ENCODE measurements at regions not wholly inside any gene's neighbourhood (a gene's known extent, or its start where the extent isn't known, plus 50 kb on each side); places are given as distances from the start of the nearest gene placed in this dataset.
"Not testable (repeated sequence)": the region's sequence is repeated elsewhere in the genome, so short reads cannot be mapped to it uniquely, and the experiment has no call there.

DNA sequence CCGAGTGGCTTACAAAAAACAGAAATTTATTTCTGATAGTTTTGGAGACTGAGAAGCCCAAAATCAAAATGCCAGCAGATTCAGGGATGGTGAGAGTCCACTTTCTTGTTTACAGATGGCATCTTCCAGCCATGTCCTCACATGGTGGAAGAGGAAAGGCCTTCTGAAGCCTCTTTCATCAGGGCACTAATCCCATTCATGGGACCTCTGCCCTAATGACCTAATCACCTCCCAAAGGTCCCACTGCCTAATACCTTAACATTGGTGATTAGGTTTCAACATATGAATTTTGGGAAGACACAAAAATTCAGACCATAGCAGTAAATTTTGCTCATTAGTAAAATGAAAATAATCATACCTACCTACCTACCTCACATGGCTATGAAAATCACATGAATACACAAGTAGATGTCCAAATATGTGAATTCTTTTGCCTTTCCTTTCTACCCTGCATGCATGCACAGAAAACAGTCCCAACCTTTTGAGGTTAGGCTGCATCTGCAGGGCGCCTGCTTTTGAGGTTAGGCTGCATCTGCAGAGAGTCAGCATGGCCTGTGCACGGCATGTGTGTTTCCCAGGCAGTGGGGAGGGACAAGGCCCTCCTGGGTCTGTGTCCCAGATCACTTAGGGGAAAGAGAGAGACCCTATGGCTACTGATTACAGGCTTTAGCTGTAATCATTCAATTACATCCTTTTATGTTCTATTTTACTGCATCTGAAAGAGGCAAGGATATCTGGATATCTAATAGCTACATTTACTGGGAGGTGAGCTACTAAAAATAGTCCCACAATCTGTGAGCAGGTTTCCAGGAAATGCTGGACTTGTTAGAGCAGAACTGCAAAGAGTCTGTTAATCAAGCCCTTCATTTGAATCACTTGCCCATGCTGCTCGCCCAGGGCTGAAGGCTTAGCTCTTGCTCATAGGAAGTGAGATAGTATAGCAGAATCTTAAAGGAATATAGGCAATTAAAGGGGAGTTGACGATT, 497.7 kb upstream of the MARCKS start:
- no peak for DNase-seq

DNA sequence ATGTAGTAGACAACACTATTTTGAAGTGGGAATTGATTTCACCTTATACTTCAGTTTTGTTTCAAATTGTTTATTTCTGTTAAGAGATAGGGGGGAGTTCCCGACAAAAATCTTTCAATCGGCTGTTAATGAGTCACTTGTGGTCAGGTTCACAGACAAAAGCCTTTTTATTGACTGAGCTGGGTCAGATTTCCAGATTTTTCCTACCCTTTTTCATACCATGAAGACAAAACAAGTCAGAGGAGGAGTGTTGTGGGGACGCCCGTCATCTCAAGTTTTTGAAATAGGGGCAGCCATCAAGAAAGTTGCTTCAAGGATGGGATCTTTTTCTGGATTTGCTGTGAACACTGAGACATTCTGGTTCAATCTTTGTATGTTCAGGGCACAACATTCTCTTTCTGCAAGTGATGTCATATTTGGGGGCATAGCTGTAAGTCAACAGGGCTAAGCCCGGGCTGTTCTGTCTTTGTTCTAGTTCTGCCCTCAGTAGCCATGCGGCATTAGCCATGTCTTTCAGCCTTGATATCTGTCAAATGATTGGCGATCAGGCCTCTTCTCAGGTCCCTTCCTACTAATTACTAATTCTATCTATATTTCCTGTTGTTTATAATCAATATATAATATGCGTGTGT, 496.0 kb upstream of the MARCKS start:
- DNase-seq: no peak

DNA sequence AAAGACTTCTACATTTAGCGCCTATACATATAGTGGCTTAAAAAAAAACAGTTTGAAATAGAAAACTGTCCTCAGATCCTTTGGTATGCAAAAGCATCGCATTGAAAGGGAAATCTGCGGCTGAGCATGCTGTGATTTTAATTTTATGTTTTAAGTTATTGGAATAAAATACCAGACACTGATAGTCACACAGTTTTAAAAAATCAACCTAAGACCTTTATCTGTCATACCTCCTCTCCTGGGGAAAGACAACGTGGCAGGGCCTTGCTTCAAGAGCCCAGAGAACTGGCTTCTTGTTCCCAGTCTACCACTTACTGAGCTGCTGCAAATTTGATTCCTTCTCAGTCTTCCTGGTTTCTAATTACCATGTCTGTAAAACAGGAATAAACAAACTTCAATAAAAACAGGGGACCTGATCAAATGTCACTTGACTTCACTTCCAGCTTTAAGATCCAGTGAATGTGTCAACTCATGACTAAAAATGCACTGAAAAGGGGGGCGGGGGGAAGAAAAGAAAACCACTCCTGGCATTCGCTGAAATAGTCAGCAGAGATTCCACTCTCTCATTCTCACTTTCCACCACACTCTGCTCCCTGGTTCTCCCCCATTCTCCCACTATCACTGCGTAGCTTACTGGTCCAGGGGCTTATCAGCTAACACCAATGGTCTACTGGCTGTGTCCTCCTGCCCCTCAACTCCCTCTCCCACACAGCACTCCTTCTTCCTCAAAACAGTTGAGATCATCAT, 494.7 kb upstream of the MARCKS start:
- no peak for DNase-seq

DNA sequence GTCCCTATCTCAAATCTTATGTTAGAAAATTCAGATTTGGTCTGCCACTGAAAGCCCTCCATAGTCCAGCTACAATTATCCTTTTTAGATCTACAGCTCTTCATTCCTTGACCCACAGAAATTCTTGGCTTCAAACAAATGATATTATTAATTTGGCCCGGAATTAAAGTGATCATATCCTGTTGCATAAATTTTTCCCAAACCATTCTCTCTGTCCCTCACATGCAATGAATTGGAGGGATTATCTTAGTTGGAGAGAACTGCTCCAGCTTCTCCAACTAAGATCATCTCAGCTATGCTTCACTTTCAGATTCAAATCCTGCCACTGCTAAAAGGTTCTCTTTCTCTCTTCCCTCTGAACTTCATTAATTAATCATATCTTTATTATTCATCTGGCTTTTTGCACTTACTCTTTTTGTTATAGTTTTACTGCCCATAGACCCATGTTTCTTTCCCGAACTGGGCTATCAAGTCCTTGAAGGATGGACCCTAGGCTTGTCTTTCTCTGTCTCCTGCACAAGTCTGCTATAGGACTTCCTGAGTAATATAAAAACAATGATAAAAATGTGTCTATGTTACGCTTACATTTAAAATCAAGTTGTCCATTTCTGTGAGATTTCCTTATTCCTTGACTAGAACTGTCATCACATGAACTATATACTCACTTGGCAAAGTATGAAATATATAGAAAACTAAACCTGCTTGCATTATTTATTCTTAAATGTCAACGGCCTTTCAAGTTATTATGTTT, 493.9 kb upstream of the MARCKS start:
- no peak for DNase-seq

DNA sequence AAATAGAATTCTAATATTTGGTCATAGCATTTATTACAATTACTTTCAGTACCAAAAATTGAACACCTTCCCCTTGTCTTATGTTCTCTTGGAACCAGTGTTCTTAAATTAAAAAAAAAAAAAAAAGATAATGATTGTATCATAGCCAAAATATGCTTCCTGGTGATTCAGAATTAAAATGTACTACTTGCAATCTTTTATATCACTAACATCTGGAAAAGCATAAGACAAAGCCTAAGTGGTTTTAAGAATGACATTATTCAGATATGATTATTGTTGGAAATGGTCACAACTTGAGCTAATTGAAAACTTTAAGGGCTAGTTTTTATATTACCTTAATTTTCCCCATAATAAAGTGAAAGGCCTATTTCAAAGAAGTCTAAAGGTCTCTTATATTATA, 493.3 kb upstream of the MARCKS start:
- no peak for DNase-seq

DNA sequence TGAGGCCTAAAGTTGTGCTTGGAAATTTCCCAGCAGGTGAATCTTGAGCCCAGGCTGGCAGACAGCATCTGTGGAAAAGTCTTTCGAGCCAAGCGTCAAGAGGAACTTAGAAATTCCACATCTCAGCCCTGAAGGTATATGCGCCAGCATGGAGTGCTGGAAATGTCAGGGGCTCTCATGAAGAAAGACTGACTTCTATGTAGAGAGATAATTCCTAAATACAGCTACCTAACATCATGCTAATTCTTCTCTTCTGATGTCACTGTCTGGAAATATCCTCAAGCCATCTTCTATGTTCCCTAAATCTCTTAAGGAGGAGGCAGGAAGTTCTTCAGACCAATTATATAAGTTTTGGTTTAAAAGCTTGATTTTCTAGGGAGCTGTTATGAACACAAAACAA, 492.4 kb upstream of the MARCKS start:
- no peak for DNase-seq

DNA sequence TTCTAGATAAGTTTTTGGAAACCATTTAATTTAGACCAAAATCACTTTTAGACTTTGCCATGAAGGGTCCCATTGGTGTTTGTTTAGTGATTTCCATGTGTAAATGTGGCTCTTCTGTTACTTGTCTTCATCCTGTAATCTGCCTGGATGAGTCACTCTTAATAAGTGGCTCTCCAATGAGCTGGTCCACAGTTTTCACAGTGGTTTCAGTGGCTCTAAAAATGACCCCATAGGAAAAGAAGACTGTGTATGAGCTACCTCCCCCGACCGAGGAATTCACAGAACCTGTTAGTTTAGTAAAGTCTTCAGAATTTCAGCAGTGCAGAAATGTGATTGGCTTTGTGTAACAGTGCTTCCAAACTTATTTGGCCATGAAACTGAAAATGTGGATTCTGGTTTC, 492.0 kb upstream of the MARCKS start:
- DNase-seq: no peak

DNA sequence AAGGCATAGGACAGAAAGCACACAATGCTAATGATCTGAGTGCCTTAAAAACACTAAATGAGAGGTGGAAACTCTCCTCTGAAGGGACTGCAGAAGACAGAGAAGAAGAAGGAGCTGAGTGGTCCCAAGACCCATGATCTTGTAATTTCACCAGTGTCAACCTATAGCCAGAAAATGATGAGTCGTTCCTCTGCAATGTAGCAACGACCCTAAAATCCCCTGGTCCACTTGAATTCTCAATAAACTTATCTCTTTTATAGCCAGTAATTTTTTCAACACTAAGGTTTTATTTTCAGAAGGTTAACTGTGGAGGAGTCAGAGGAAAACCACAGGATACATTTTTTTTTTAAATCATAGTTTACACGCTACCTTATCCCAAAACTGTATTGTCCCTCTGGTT, 490.6 kb upstream of the MARCKS start:
- no peak for DNase-seq

DNA sequence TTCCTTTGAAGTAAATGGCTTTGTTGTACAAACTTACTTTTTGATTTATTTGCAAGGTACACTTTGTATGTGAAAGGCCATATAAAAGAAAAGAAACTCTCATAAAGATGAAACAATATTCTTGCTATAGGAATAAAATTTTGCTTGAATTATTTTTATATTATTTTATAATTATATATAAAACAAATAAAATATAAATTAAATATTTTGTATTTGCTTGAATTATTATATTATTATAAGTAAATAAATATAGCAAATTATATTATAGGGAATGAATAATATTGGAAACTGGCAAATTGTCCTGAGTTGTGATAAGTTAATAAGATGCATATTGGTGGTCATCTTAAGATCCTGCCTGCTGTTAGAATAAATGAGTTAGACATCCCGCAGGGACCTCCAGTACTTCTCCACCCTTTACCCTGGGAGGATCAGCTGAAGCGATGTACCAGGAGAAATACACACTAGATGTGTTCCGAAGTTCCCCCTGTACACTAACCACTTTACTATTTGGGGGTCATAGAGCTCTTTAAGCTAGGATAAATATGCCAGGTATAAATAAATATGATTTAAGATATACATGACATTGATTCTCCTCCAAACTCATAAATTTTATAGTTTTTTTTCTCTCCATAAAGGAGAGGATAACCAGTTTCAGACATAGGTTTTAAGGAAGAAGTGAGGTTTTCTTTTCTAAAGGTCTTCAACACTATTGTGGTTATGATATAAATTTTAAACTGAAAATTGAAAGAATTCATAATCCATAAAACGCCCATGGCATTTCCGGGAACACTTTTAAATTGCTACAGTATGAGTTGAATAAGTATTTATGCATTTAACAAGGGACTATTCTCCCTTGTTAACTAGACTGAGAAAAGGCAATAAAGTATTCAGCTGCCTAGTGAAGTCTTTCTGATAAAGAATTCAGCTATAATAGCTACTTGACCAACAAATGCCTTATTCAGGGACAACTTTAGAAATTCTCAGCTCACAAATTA, 486.3 kb upstream of the MARCKS start:
- no peak for DNase-seq

DNA sequence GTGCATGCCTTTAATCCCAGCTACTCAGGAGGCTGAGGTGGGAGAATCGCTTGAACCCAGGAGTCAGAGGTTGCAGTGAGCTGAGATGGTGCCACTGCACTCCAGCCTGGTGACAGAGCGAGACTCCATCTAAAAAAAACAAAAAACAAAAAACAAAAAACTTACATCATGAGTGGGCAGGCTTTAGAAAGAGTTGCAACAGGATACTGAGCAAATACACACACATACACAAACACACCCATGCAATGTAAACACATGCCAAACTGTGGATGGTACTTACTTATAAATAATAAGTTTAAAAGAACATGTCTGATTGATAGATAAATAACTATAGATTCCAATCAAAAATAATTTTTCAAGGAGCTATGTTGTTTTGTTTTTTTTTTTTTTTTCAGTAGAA, 481.7 kb upstream of the MARCKS start:
- DNase-seq: not testable (repeated sequence)

DNA sequence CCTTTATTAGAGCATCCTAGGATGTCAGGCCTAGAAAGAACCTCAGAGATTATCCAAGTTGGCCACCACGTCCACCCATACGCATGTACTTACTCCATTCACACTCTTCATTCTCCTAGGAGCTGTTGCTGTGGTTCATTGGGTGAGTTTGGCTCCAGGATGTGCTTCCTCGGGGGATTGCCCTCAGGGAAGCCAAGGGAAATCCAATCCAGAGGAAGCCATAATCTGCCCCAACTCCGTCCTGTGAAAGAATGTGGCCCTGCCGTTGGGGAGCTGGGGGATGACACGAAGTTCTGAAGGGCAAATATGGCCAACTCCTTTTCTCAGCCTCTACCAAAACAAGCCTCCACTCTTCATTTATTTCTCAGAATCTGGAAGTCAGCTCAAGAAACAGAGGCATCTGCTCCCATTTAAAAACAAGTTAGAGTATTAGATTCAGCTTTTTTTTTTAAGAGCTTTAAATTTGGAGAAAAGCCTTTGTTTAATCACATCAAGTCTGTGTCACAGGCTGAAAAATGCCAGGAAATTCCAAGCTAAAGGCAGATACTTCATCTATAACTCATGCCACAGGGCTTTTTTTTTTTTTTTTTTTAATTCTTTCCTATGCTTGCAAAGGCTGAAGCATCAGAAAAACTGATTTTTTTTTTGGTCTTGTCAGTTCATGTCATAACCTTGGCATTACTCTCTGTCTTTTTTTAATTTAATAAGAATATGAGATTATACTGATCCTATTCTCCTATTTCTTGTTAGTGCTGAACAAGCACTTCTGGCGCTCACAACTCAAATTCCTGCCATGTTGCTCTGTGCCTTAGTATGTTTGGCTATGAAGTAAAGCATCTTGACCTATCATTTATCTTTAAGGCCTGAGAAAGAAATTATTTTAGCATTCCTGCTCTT, 480.9 kb upstream of the MARCKS start:
- no peak for DNase-seq

DNA sequence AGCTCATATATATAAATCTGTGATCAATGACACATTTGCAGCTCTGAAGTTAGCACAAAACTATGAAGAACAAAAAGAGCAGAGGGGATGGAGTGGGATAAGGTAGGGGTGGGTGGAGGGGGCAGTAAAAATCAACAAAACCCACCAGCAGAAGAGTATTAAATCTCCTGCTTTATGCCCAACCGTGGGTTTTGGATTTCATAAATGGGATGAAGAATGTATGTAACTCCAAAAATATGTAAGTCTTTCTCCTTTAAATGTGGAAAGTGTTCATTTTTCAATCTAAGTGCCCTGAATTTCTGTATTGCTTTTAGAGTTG, 480.3 kb upstream of the MARCKS start:
- DNase-seq: no peak

DNA sequence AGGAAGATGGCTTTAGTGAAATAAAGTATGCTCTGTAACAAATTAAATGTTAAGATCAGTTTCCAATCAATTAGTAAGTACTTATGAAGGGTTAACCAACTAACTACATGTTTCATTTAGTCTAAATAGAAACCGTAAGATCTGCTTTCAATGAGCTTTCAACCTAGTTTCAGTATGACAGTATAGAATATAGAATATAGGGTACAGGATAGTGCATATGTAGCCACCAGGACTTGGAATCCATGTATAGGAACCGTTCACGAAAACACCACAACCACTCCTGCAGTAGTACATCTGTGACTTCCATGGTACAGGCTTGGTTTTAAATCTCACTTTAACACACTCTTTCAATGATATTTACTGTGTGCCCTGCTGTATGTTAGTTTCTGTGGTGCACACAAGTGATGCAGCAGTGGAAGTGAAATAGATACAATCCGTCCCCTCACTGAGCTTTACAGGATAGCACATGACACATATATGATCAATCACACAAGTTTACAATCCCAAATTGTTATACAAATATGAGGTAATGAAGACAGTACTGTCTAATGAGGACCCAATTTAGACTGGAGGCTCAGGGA, 479.7 kb upstream of the MARCKS start:
- DNase-seq: no peak

DNA sequence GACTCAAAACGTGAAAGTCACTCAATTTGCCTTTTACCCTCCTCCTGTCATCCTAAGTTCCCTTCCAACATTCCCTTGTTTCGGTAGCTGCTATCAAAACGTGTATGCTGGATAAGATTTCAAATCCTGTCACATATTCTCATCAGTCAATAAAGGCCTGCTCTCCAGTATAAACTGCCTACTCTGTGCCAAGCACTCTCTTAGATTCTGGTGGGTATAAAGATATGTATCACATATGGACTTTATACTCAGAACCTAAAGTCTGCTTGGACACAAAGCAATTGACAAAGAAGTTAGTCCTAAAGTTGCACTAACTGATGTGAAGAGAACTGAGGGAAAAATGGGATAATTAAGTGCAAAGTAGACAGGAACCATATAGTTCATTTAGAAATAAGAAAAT, 476.6 kb upstream of the MARCKS start:
- no peak for DNase-seq

DNA sequence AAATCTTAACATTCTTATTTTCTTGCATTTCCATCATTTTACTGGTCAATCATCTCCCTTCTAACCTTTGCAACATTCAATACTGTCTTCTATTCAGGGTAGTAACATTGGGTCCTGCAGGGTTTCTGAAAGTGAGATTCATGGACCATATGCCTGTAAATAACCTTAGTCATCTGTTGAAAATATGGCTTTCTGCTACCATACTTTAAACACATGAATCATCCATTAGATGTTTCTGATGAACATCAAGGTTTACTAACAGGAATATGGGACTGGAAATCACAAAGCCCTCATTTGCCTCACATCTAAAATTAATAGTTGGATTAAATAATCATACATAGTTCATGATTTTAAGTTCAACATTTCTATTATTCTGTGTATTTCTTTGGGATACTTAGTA, 475.9 kb upstream of the MARCKS start:
- DNase-seq: no peak

DNA sequence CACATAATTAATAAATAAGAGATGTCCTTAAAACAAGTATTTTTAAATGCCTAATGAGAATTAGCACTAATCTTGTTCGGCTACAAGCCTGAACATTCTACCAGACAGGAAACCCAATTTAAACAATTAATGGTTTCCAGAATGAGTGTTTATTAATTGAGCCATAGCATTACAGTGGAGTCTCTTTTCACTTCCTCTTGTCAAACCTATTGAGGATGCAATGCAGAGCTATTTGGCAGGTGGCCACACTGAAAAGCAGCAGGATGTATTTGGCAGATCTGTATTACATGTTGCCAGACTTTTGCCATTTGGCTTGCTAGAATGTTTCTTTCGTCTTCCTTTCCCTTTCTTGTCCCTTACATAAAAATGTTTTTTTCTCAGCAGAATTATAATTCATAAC, 475.2 kb upstream of the MARCKS start:
- DNase-seq: no peak

DNA sequence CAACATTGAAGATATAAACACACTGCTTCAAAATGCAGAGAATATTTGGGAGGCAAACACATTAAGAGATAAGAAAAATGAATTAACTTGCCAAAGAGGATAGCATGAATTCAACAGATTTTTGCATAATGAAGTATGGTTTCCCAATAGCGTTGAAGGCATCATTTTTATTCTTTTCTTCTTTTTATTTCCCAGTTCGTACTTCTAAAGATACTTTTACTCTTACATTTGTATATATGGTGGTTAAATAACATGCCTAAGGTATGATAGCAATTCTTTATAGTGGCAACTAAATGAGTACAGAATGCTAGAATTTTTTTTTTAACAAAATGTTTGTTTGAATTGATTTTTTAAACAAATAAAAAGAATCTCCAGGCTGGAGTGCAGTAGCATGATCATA, 473.4 kb upstream of the MARCKS start:
- DNase-seq: no peak

DNA sequence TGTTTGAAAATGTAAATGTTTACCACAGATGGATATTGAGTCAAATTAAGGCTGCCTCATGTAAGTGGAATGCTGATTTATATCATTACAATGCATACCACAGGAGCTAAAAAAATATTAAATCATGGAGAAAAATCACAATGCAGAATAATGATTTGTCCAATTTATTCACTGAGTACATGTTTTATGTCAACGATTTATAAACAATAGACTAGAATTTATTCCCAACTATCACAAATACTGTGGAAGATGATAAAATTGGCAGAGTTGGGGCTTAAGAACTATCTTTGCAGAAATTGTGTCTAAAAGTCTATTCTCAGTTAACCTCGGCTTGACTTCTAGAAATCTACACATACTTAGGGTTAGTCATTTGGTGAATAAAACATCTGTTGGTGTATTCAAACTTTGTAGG, 472.1 kb upstream of the MARCKS start:
- DNase-seq: no peak

DNA sequence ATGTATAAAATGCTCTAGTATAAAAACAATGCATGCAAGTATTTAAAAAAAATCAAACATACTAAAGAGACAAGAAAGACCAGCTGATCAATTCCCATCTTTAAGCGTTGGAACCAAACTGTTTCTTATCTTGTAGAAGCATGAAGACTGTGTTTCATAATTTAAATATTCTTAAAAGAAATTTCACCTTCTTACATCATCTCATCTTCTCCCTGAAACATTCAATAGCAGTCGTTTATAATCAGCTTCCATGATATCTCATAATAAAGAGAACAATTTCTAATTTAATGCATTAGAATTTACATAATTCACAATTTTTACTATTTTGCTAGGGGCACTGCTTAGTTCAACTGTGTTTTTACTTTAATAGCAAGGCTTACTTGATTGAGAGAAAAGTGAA, 468.1 kb upstream of the MARCKS start:
- no peak for DNase-seq

DNA sequence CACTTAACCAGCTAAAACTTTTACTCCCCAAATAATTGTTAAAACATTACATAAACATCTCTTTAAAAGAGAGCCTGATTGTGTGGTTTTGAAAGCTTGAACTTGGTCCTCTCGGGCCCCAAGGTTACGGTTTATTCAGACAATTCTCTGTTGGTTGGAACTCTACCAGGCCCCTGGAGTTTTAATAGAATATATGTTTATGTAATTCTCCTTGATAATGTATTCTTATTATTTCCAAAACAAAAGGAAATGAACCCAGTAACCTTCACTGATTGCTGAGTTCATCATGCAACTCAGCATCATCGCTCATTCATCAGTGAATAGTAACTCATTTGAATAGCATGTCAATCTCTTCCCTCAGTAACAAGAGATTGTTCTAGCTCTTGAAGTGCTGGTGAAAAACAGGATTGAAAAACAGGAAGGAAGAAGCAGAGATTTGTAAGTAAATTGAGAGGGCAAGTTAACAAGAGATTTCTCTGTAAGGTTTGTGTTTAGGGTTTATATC, 464.5 kb upstream of the MARCKS start:
- DNase-seq: no peak
